SH-SY5Y (cell line): ENCODE measurements at regions not wholly inside any gene's neighbourhood (a gene's known extent, or its start where the extent isn't known, plus 50 kb on each side); places are given as distances from the start of the nearest gene placed in this dataset.

Experiments used
- GATA2 ChIP-seq: IDR thresholded peaks from 2 replicates; pipeline ENCODE4 v1.6.1; 2011; ENCODE audit warnings: mild to moderate bottlenecking, low read depth, low read length
- GATA3 ChIP-seq: IDR thresholded peaks from 2 replicates; pipeline ENCODE4 v1.6.1; 2011; ENCODE audit warnings: low read depth, mild to moderate bottlenecking, low read length, moderate library complexity

GRCh38 chr15:62753518-62754221 lies 288.9 kb upstream of the TPM1 start:
- TF ChIP-seq GATA3 (no peak), GATA2 (no peak)
